T-helper 1 cell treated with Interleukin-12 subunit alpha and Interleukin-12 subunit beta and Interleukin-4 antibody, amounts not matched to agents 30 ng/mL and 1 ng/mL, for 36 hours (primary cell): ENCODE measurements at regions not wholly inside any gene's neighbourhood (a gene's known extent, or its start where the extent isn't known, plus 50 kb on each side); places are given as distances from the start of the nearest gene placed in this dataset.

Experiments
- intact Hi-C: fragments of 100-400 bp; cut with micrococcal nuclease; formaldehyde crosslinking; loops from one replicate; pipeline ENCODE4 v1.15.1; 2024

DNA sequence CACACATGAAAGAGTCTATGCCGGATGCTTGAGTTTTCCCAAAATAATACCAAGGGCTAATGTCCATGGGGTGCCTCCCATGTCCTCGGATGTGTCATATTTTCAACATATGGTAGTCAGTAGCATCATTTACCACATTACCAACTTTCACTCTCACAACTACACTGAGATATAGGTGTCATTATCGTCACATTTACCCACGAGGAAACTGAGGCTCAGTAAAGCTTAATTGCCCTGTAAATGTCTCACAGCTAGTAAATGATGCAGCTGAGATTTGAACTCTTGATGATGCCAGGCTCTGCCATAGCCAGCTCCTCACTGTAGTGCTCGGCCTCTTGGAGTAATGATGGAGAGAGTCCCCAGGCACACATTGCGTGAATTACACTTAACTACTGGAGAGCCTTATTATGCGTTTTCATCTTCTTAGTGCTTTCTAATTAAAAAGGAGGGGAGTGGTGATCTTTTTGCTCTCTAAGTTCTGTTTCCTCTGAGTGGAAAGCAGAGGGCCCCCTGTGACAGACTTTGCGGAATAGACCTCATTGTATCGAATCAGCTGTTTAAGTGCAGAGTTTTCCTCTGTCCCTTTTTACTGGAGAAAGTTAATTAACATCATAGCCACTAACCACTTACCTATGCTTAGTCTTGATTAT is 142.0 kb upstream of the SLCO3A1 start:
- intact Hi-C loops, result no loop called here

DNA sequence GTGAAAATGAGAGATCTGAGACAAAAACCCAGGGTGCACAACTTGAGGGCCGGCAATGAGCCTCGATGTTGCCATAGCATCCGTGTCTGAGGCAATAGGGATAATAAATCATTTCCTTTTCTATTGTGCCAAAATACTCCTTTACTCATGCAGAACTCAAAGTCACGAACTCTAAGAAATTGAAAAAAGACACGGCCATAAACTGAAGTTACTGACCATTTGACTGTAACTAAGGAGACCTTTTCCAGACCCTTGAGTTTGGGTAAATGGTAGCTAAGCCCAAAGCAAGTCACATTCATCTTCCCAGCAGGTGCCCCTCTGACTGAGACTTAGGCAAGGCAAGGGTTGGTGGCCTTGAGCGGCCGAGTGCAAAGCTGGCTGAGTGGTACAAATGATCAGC is 141.2 kb upstream of the SLCO3A1 start:
- intact Hi-C loops, result no loop called here

DNA sequence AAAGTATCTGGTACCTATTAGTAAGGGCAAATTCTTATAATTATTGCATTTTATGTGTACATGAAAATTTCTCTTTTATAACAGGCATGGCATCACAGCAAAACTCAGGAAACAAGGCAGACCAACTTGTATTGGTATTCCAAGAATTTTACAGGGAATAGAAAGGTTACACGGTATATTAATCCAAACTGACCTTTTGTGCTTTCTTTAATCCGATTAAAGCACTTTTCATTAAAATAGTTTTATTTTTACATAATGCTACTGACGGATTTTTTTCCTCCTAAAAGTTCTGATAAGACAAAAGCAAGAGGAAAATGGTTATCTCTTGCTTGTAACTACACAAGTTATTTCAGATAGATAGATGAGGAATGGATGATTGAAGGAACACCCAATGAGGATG is 137.0 kb upstream of the SLCO3A1 start:
- intact Hi-C loops, result no loop called here

DNA sequence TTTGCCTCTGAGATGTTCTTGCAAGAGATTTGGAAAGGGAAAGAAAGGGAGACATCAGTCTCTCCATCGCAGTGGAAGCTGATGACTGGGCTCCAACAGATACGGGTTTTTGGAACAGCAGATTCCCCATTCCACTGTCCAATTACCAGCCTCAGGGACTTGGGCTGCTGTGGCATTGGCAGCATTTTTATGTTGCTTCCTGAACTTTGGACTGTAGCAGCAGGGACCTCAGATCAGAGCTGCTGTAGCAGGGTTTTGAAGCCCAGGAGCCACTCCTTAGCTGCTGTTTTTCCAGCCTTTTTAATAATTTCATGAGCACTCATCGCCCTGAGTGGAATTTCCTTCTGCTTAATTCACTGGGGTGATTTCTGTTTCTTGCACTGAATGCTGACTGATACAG is 135.7 kb upstream of the SLCO3A1 start:
- intact Hi-C loops, result no loop called here

DNA sequence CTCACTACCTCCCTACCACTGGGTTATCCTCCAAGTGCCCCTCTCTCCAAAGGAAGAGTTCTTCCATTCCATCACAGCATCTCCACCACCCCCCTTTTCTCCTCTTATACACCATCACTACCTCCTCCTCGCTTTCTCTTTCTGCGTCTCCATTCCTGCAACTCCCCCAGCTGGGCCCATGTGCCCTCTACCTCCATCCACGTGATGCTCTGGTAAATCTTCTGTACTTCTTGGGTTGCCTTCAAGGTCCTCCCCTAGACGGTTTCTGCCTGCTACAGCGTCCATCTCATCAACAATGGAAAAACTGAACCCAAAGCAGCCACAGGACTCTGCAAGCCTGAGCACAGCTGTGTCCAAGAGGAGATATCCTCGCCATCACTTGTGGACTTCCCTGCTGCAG is 129.5 kb upstream of the SLCO3A1 start:
- intact Hi-C loops, result no loop called here

DNA sequence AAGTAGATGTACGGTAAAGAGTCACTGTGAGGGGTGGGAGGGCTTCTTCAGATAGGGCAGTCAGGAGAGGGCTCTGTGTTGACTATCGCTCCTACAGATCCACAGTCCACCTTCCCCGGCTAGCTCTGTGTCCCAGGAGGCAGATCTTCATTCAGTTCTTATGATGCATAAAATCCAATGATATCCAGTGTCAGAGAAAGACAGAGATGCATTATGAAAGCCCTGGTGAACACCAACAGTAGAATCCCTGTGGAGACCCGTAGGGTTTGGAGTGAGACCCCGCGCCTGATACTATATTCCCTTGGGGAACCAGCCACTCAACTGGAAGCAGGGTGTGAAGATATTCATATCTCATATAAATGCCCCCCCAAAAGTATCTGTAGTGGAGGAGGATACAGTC is 119.8 kb upstream of the SLCO3A1 start:
- intact Hi-C loops, result no loop called here

DNA sequence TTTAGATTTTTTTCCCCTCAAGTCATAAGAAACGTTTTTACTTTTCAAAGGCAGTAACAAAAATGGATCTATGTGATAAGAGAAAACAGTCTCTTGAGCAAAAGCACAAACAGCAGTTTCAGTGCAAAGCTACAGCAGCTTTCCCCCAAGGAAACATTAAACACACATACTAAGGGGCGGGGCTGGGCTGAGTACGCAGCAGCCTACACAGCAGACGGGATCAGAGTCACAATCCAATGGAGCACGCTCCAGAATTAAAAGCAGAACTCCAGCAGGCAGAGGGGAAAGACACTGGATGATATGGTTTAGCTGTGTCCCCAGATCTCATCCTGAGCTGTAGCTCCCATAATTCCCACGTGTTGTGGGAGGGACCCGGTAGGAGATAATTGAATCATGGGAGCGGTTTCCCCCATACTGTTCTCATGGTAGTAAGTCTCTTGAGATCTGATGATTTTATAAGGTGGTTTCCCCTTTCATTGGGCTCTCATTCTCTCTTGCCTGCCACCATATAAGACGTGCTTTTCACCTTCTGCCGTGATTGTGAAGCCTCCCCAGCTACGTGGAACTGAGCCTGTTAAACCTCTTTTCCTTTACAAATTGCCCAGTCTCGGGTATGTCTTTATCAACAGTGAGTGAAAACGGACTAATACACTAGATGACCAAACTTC is 116.2 kb upstream of the SLCO3A1 start:
- intact Hi-C loops, result no loop called here

DNA sequence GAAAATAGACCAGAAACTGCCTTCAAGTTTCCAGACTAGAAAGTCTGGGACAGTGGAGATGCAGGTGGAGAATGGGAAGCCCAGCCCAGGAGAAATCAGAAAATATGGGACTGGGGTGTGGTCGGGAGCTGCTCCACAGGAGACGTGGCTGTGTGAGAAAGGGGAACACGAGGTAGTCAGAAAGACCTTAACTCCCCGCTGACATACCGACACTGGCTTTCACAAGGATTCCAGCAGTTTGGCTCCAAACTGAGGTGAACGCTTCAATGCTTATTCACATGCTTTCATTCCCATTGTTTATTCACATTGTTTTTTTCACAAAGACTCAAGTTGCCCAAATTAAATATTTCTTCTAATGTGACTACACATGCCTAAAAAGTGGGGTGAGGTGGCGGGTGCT is 111.5 kb upstream of the SLCO3A1 start:
- intact Hi-C loops, result no loop called here

DNA sequence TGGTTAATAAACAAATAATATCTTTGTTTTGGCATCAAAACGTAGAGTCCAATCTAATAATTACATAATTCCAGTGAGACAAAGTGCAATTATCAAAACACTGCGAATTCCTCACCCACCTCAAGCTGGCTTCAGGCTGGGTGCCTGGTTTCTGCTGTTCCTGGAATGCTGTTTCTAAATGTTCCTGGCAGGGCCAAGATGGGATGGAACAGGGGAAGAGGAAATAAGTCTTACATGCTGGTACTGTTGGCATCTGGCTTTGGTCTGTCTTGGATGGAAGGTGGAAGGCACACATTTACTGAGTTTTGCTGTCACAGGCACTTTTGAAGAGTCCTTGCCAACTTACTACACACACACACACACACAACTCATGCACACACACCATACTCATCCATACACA is 101.9 kb upstream of the SLCO3A1 start:
- intact Hi-C loops, result no loop called here

DNA sequence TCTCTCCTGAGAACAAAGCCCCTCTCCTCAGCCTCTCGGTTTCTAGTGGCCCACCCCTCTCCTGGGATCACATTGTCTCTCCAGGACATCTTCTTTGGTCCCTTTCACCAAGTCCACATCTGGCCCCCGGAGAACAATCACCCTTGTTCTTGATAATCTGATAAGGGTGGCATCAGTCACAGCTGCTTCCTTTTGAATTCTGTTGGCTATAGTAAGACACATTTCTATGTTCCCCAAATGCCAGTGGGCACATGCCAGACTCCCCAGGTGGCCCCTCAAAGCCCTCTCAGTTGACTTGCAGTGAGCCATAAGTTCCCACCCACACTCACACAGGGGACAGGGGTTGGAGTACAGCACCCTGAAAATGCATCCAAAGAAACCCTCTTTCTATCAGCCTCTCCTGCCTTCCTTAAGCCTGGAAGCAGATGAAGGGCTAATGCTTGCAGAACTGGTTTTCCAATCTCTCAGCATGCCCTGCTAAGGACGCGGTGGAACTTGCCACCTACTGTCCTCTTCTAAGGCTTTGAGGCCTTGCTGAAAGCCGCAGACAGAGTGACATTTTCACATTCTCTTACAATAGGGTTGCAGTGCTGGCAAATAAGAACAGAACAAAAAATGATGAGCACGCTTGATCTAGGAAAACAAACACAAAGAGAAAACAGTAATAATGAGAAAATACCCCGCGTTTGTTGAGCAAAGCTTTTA is 101.3 kb upstream of the SLCO3A1 start:
- intact Hi-C loops, result no loop called here

DNA sequence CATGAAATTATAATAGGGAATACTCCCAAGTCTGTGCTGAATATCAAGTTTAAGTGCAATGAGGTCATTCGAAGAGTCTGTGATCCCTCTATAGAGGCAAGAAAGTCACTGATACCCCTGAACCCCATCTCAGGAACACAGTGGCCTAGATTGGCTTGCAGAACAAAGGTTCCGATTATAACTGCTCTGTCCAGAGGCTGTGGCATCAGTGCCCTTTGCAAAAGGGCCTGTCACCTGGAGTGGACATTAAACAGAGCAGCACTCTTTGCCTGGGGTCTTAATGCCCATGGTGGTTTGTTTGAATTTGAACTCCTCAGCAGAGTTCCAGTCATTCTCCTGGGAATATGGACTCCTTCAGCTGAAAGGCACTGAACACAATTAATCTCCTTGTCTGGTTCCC is 93.9 kb upstream of the SLCO3A1 start:
- intact Hi-C loops, result no loop called here

DNA sequence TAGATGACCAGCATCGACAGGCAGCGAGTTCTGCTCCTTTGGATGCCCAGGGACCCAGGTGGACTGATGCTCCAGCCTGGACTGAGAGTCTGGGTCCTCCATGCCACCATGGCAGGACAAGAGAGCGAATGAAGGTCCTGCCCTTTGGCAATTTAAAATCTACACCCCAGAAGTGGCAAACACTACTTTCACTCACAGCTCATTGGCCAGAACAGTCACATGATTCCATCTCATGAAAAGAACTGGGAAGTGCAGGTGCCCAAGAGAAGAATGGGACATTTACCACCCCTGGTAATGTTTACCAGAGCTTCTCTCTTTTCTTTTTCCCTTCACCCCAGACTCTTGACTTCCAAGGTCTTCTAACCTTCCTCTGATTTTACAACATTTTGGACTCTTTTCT is 87.8 kb upstream of the SLCO3A1 start:
- intact Hi-C loops, result no loop called here

DNA sequence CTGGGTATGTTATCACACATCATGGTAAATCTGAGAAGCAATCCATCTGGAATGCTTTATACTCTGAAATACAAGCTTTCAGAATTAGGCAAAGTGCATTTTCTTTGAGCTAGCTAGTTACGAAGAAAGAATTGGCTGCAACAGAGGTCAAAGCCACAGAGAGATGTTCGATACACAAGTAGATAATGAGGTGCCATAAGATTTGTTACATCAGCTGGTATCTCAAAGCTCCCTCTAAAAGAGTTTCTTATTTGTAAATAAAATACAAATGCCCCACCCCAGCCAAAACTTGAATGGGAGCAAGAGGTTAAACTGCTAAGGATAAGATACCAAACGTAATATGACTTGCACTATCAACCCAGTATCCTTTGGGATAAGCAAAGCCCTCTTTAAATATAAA is 84.0 kb upstream of the SLCO3A1 start:
- intact Hi-C loops, result no loop called here

DNA sequence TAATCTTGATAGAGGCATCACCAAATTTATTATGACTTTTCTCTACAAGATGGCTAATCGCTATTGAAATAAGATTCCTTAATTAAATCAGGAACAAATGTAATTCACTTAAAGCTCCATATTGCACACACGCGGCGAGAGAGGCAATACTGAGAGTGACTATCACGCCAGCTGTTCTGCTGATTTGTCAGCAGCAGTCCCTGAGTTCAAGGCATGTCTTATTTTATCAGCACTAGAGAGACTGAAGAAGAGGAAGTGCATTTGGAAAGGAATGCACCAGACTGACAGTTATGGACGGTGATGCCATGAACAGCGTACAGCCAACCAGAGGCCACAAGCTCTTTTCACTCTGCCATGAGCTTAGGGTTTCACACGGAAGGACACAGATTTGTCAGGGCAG is 83.6 kb upstream of the SLCO3A1 start:
- intact Hi-C loops, result no loop called here

DNA sequence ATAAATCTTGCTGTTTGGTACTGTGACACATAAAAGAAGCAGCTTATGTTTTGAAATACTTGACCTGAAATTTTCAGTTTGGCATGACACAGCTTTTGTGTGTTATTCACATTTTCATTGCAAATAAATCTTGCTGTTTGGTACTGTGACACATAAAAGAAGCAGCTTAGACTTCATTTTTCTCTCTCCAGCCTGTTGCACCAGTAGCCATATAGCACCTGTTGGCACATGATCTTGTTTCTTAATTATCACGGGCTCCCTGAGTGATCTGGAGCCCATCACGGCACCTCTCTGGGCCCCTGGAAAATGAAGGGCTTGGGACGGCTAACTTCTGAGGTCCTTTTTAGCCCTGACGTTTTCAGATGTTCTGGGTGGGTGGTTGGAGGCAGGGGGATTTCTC is 77.4 kb upstream of the SLCO3A1 start:
- intact Hi-C loops, result no loop called here

DNA sequence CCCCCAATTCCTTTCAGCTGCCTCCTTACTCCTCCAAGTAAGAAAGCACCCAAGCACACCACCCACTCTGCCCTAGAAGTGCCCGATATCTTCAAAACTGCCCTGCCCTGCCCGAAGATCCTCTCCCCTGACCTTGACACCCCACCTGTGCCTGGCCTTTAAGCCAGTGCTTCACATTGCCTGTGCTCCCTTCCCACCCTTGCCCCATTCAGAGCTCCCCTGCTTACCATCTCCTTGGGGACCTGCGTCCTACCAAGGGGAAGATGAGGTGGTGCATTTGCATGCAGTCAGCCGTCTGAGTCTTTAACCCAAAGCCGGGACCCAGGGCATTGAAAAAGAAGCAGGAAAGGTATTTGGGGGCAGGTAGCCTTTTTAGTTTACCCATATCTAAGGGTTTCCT is 73.5 kb upstream of the SLCO3A1 start:
- intact Hi-C loops, result no loop called here

DNA sequence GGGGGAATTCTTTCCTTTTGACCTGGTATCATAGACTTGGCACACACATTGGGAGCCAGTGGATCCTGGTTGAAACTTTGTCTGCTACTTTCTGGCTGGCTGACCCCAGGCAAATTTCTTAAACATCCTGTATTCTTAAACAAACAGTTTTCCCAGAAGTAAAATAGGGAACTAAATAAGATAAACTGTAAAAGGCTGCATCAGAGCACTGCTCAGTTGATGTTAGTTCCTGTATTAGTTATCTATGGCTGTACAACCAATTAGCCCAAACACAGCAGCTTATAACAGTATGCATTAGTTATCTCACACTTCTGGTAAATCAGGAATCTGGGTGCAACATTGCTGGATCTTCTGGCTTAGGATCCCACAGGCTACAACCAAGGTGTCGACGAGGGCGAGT is 73.1 kb upstream of the SLCO3A1 start:
- intact Hi-C loops, result no loop called here

DNA sequence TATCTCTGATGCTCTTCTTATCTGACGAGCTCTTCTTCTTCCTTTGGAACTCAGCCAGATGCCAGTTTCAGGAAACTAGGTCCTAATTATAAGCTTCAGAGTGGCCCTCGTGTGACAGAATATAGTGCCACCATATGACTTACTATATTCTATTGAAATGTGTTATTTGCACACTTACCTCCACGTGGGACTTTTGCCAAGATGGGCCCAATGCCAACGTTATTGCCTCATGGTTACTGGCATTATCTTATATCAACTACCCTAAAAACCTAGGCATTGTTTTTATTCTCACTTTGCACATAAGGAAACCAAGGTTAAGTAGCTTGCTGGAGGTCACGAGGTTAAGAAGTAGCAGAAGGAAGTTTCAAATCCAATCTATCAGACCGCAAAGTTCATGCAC is 71.3 kb upstream of the SLCO3A1 start:
- intact Hi-C loops, result no loop called here

DNA sequence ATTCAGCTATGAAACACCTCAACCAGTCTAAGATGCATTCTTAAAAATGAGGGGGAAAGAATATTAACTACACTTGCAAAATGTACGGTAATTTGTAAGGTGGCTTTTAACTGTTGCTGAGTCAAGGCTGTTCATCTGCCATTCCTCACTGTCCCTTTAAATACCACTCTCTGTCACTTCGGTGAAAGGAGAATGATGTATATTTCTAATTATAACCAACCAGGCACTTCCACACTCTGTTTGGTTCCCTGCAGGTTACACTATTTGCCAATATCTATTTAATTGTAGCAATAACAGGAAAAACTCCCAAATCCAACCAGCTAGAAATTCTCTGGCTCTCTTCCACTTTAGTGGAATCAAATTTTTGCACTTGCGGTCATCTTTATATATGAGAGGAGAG is 70.5 kb upstream of the SLCO3A1 start:
- intact Hi-C loops, result no loop called here

DNA sequence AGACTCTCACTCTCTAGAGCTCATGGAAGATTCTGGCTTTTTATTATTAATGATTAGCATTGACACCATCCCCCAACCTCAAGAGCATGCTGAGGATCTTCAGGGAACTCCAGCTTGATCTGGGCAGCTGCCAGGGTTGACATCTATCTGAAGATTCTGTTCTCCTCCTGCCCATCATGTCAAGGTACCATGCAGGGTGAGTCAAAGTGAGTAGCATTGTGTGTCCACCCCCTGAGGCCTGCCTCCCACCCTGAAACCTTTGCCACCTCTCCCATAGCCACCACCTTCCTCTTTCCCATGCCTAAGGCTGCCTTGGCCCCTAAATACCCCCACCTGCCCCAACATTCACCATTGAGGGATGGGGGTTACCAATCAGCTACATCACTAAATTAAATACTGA is 70.1 kb upstream of the SLCO3A1 start:
- intact Hi-C loops, result no loop called here

DNA sequence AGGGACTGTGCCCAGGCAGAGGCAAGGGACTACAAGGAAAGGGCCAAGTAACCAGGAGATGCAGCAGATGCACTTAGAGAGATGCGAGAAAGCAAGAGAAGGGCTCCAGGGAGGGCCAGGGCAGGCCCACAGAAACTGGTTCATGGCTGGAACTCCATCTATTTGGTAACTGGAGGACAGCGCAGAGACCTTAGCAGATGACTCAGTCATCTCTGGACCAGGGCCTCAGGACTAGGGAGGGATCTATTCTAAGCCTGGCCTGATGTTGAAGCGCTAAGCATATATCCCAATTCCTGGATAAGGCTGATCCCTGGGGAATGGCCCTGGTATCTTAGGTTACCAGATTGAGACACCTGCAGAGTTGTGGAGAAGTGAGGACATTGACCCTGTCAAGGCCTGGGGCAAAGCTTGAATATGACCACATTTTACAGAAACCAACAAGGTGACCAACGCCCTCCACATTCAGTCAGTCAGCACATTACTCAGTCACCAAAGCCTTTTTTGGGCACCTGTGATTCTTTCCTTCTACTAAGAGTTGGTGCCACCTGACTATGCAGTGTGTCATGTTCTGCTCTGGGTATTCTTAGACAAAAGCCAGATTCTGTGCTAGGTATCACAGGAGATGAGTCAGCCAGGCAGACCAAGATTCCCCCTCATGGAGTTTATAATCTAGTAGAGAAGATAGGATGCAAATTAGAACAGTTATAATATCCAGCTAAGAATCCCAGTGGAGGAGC is 68.4 kb upstream of the SLCO3A1 start:
- intact Hi-C loops, result no loop called here

DNA sequence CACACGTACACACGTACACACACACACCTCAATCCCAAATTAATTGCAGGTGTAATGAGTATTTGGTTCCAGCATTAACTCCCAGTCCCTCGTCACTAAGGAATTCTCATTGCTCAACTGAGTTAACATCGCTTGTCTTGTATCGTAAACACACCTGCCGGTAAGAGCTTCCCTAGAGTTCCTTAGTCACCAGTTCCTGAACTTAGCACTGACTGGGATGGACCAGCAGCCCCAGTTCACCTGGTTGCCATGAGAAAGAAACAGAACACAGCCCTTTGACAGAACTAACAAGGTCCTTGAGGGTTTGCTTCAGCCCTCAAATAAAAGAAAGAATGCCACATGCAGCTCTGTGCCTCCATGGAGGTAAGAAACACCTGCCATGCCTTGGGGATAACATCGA is 66.3 kb upstream of the SLCO3A1 start:
- intact Hi-C loops, result no loop called here
